ENCODE measurements at regions not wholly inside any gene's neighbourhood (a gene's known extent, or its start where the extent isn't known, plus 50 kb on each side); places are given as distances from the start of the nearest gene placed in this dataset.

- no peak for DNase-seq (ENCODE audit: low read depth in 2 of 2)
These were observed 154.9 kb downstream of the TENT4A start for GRCh38 chr5:6868171-6868570.

GRCh38 chr5:6868575-6869215, 155.5 kb downstream of the TENT4A start:
- no peak for DNase-seq (ENCODE audit: low read depth in 2 of 2)

GRCh38 chr5:6869677-6870076, 156.4 kb downstream of the TENT4A start:
- no peak for DNase-seq (ENCODE audit: low read depth in 2 of 2)

- no peak for DNase-seq (ENCODE audit: low read depth in 2 of 2)
These were observed 159.4 kb downstream of the TENT4A start for GRCh38 chr5:6872441-6873160.

GRCh38 chr5:6873359-6873758, 160.1 kb downstream of the TENT4A start:
- no peak for DNase-seq (ENCODE audit: low read depth in 2 of 2)

GRCh38 chr5:6875376-6875775, 162.1 kb downstream of the TENT4A start:
- no peak for DNase-seq (ENCODE audit: low read depth in 2 of 2)

- no peak for DNase-seq (ENCODE audit: low read depth in 2 of 2)
These were observed 165.0 kb downstream of the TENT4A start for GRCh38 chr5:6877986-6878828.

GRCh38 chr5:6885581-6885980, 172.3 kb downstream of the TENT4A start:
- no peak for DNase-seq (ENCODE audit: low read depth in 2 of 2)

- DNase-seq (ENCODE audit: low read depth in 2 of 2) = no peak
These were observed 173.6 kb downstream of the TENT4A start for GRCh38 chr5:6886866-6887265.

- no peak for DNase-seq (ENCODE audit: low read depth in 2 of 2)
These were observed 175.8 kb downstream of the TENT4A start for GRCh38 chr5:6889030-6889429.

- DNase-seq (ENCODE audit: low read depth in 2 of 2) = no peak
These were observed 186.0 kb downstream of the TENT4A start for GRCh38 chr5:6899221-6899620.

- no peak for DNase-seq (ENCODE audit: low read depth in 2 of 2)
These were observed 187.3 kb downstream of the TENT4A start for GRCh38 chr5:6900247-6901227.

GRCh38 chr5:6902094-6902493, 188.9 kb downstream of the TENT4A start:
- no peak for DNase-seq (ENCODE audit: low read depth in 2 of 2)

GRCh38 chr5:6902597-6902996, 189.4 kb downstream of the TENT4A start:
- DNase-seq (ENCODE audit: low read depth in 2 of 2) = no peak

GRCh38 chr5:6903934-6904333, 190.7 kb downstream of the TENT4A start:
- no peak for DNase-seq (ENCODE audit: low read depth in 2 of 2)

- DNase-seq (ENCODE audit: low read depth in 2 of 2) = no peak
These were observed 191.6 kb downstream of the TENT4A start for GRCh38 chr5:6904860-6905259.

- DNase-seq (ENCODE audit: low read depth in 2 of 2) = no peak
These were observed 192.2 kb downstream of the TENT4A start for GRCh38 chr5:6905423-6905822.

GRCh38 chr5:6905883-6906282, 192.7 kb downstream of the TENT4A start:
- DNase-seq (ENCODE audit: low read depth in 2 of 2) = no peak

- no peak for DNase-seq (ENCODE audit: low read depth in 2 of 2)
These were observed 194.2 kb downstream of the TENT4A start for GRCh38 chr5:6907320-6907918.

- no peak for DNase-seq (ENCODE audit: low read depth in 2 of 2)
These were observed 196.7 kb downstream of the TENT4A start for GRCh38 chr5:6909901-6910300.

- no peak for DNase-seq (ENCODE audit: low read depth in 2 of 2)
These were observed 197.7 kb downstream of the TENT4A start for GRCh38 chr5:6910950-6911349.

Measured in stimulated activated CD8-positive, alpha-beta memory T cell treated with anti-CD3 and anti-CD28 coated beads, Interleukin-7, amount 100 ng/mL, for 4 hours (primary cell).